ENCODE measurements at regions not wholly inside any gene's neighbourhood (a gene's known extent, or its start where the extent isn't known, plus 50 kb on each side); places are given as distances from the start of the nearest gene placed in this dataset.

DNA sequence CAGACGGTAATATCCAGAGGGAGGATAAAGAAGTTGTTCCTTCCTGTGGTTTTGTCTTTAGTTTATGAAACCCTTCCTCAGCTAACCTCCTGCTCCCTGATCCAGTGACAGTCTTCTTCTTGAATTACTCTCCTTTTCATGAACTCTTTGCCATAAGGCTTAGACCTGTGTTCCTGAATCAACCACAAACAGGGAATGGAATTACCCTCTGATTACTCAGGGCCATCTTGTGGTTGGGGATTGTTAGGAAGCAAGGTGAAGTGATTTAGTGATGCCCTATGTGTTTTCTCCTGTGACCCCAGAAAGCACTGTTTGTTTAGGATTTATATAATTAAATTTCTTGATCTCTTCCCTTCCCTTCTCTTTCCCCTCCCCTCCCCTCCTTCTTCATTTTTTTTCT, 409.1 kb downstream of the TAF11L14 start:
- Histone ChIP-seq H4K20me1 (ENCODE audit: control insufficient read depth, insufficient read depth, insufficient read length) (no peaks in the 10 kb centered on the region), H3K56ac (ENCODE audit: insufficient read length, low read depth, low read length) (no peak overlapping the region), H2BK15ac (ENCODE audit: low read depth, low read length) (no peak overlapping the region), H2BK120ac (ENCODE audit: low read depth, low read length, poor library complexity, severe bottlenecking) (no peak overlapping the region), H3K4ac (ENCODE audit: low read depth, low read length) (no peak overlapping the region), H2BK5ac (ENCODE audit: insufficient read length, low read length) (no peak overlapping the region), H3K14ac (ENCODE audit: insufficient read depth, low read length) (no peak overlapping the region), H4K91ac (ENCODE audit: insufficient read length, low read depth, low read length) (no peak overlapping the region), H2AK5ac (ENCODE audit: insufficient read length, low read length) (no peak overlapping the region), H3K27me3 (ENCODE audit: insufficient read depth, low read length) (no peaks in the 10 kb centered on the region), H3K4me1 (ENCODE audit: insufficient read depth, low read length) (no peaks in the 10 kb centered on the region), H3T11ph (ENCODE audit: low read length) (no peak overlapping the region), H2BK12ac (ENCODE audit: insufficient read length, low read depth, low read length) (no peak overlapping the region), H3K27ac (ENCODE audit: insufficient read length, low read depth, low read length) (no peak overlapping the region), H3K79me1 (ENCODE audit: insufficient read depth, low read depth, low read length, poor library complexity, severe bottlenecking) (no peaks in the 10 kb centered on the region), H3K79me2 (ENCODE audit: insufficient read depth, low read length) (no peaks in the 10 kb centered on the region), H3K9ac (ENCODE audit: extremely low read depth, insufficient read length, low read length) (no peak overlapping the region), H3K18ac (ENCODE audit: insufficient read length, low read depth, low read length) (no peak overlapping the region), H3K23me2 (ENCODE audit: insufficient read length, low read depth, low read length, poor library complexity, severe bottlenecking) (no peaks in the 10 kb centered on the region), H3K9me3 (ENCODE audit: control insufficient read depth, low read depth, low read length) (no peaks in the 10 kb centered on the region), H2BK20ac (ENCODE audit: low read depth, low read length, poor library complexity, severe bottlenecking) (no peak overlapping the region), H3K4me2 (ENCODE audit: insufficient read depth, insufficient read length, low read length) (no peak overlapping the region), H4K5ac (ENCODE audit: insufficient read length, low read depth, low read length) (no peak overlapping the region), H3K23ac (ENCODE audit: insufficient read length, low read depth, low read length) (no peak overlapping the region), H4K8ac (replicated peaks; ENCODE audit: insufficient read length, low read depth, low read length) (no peak overlapping the region), H2AFZ (ENCODE audit: low read length) (no peak overlapping the region)
- H3K36me3 Mint-ChIP-seq (ENCODE audit: insufficient read depth in 1 of 3, low read depth in 3 of 3): peaks cover 0 to 5% (median 0%) of the 10 kb centered on the region in 3 experiments; a peak in 1 of 7 replicates
- peaks cover 2 to 3% of the 10 kb centered on the region in 2 experiments; a peak in 3 of 5 replicates for H3K9me3 Mint-ChIP-seq
- H3K27ac Mint-ChIP-seq: no peak overlapping the region
- H3K27me3 Mint-ChIP-seq (ENCODE audit: low read depth): no peaks in the 10 kb centered on the region
- WGBS (ENCODE audit: extremely low coverage, insufficient read length, low lambda C conversion rate): no CpG with 5 or more reads among the region's 1 CpG
- TF ChIP-seq, protein P1, sequence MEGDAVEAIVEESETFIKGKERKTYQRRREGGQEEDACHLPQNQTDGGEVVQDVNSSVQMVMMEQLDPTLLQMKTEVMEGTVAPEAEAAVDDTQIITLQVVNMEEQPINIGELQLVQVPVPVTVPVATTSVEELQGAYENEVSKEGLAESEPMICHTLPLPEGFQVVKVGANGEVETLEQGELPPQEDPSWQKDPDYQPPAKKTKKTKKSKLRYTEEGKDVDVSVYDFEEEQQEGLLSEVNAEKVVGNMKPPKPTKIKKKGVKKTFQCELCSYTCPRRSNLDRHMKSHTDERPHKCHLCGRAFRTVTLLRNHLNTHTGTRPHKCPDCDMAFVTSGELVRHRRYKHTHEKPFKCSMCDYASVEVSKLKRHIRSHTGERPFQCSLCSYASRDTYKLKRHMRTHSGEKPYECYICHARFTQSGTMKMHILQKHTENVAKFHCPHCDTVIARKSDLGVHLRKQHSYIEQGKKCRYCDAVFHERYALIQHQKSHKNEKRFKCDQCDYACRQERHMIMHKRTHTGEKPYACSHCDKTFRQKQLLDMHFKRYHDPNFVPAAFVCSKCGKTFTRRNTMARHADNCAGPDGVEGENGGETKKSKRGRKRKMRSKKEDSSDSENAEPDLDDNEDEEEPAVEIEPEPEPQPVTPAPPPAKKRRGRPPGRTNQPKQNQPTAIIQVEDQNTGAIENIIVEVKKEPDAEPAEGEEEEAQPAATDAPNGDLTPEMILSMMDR (conservative IDR thresholded peaks at IDR 0.05): peak; percentile 33; the same call in 2 of the 3 replicates
- H3K4me1 Mint-ChIP-seq: no peaks in the 10 kb centered on the region
- H3K4me3 Mint-ChIP-seq: no peak overlapping the region
- DNase-seq: no peak

All from H9 (cell line).